Pulmonary artery endothelial cell (primary cell): ENCODE measurements at regions not wholly inside any gene's neighbourhood (a gene's known extent, or its start where the extent isn't known, plus 50 kb on each side); places are given as distances from the start of the nearest gene placed in this dataset.

Source experiments
- DNase-seq: peaks from one replicate; pipeline ENCODE4 v3.0.0-alpha.2; 2011; ENCODE audit warnings: low read depth, low spot score

- no peak for DNase-seq
Observed at GRCh38 chr20:23254505-23254904, 96.1 kb upstream of the NXT1 start.

DNA sequence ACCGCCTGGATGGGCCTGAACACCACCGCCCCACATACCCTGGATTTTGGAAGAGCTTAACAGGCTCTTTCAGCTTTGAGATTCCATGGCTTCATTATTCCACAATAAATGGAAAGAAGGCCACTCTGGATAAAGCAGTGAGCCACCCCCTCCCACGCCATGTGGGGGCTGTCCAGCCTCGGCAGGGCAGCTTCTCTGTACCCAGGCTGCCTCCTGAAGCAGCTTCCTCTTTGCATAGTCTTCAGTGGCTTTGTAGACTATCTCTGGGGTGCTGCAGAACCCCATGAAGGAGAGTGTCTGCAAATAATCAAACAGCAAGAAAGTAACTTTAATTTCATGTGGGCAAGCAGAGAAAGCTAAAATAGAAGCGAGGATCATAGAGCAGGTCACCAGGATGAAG is 96.6 kb upstream of the NXT1 start:
- no peak for DNase-seq

DNA sequence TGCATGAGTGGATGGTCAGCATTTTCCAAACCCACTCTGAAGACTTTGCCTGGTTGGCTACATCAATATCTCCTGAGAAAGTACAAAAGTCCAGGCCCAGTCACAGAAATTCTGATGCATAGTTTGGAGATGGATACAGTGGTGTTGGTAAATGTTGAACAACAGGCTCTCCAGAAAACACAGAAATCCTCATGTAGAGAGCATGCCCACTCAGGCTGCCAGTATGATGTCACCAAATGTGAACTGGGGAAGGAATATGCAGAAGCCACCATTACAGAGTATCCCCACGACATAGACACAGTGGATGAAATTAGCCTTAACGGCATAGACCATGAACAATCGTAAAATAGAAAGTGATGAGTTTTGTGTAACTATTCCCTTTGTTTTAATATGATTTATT is 97.1 kb upstream of the NXT1 start:
- no peak for DNase-seq

GRCh38 chr20:23251779-23252178 is 98.8 kb upstream of the NXT1 start:
- no peak for DNase-seq

- DNase-seq: no peak
Observed at GRCh38 chr20:23249541-23249940, 101.0 kb upstream of the NXT1 start.

GRCh38 chr20:23248461-23248882 is 102.1 kb upstream of the NXT1 start:
- no peak for DNase-seq

GRCh38 chr20:23246717-23247664 is 103.6 kb upstream of the NXT1 start:
- no peak for DNase-seq

- DNase-seq: no peak
Observed at GRCh38 chr20:23245553-23246181, 104.9 kb upstream of the NXT1 start.

- DNase-seq: no peak
Observed at GRCh38 chr20:23244916-23245552, 105.6 kb upstream of the NXT1 start.

GRCh38 chr20:23244156-23244915 is 106.3 kb upstream of the NXT1 start:
- DNase-seq: no peak

DNA sequence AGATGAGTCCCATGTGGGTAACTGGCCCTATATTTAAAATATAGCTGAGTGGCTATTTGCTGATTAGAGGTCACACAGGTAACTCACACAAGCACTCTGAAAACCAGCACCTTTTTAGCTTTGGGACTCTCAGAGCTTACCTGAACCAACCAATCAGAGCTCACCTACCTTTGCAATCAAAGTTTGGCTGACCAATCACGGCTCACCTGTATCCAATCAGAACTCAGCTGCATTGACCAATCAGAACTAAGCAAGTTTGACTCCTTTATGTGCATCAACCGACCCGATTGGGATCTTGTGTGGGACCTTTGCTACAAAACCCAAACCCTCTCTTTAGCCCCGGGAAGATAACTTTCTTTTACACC is 106.8 kb upstream of the NXT1 start:
- DNase-seq: no peak

- no peak for DNase-seq
Observed at GRCh38 chr20:23242556-23243180, 107.9 kb upstream of the NXT1 start.

GRCh38 chr20:23242104-23242503 is 108.5 kb upstream of the NXT1 start:
- DNase-seq: no peak

DNA sequence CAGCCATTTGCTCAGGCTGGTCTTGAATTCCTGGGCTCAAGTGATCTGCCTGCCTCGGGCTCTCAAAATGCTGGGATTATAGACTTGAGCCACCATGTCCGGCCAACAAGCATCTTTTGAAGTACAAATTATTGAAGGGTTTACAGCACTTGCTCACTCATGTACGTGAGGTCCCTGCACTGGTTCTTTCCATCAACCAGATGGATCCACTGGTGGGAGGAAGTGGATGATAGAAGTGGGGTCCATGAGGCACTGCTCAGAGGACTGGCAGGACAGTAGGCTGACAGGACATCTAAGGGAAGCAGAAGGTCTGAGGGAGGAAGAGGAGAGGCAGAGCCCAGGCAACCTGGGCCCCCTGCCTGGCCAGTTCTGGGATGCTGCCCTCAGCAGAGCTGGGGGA is 109.2 kb upstream of the NXT1 start:
- no peak for DNase-seq

GRCh38 chr20:23240519-23240918 is 110.1 kb upstream of the NXT1 start:
- no peak for DNase-seq

- DNase-seq: no peak
Observed at GRCh38 chr20:23237201-23237600, 113.4 kb upstream of the NXT1 start.

- peak; percentile 40 for DNase-seq
Observed at GRCh38 chr20:23235173-23236027, 115.2 kb upstream of the NXT1 start.

GRCh38 chr20:23234311-23235078 is 116.1 kb upstream of the NXT1 start:
- no peak for DNase-seq

DNA sequence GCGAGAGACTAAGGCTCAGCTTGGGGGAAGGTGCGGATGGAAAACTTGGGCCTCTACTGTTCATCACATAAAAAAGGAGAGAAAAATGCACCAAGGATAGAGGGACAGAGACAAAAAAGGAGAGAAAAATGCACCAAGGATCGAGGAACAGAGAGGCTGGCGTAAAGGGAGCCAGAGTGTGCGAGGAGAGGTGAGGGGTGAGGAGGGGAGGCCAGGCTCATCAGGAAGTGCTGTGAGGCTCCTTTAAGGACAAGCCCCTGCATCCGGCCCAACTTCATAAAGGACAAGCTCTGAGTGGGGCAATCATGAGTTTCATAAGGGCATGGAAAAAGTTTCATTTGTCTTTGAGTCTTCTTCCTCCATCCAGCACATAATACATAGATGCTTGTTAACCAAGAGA is 117.2 kb upstream of the NXT1 start:
- no peak for DNase-seq
